ENCODE measurements at regions not wholly inside any gene's neighbourhood (a gene's known extent, or its start where the extent isn't known, plus 50 kb on each side); places are given as distances from the start of the nearest gene placed in this dataset.
A peak's percentile ranks its signal among the peaks of the same experiment; 100 is the strongest.
"Not testable (repeated sequence)": the region's sequence is repeated elsewhere in the genome, so short reads cannot be mapped to it uniquely, and the experiment has no call there.

DNA sequence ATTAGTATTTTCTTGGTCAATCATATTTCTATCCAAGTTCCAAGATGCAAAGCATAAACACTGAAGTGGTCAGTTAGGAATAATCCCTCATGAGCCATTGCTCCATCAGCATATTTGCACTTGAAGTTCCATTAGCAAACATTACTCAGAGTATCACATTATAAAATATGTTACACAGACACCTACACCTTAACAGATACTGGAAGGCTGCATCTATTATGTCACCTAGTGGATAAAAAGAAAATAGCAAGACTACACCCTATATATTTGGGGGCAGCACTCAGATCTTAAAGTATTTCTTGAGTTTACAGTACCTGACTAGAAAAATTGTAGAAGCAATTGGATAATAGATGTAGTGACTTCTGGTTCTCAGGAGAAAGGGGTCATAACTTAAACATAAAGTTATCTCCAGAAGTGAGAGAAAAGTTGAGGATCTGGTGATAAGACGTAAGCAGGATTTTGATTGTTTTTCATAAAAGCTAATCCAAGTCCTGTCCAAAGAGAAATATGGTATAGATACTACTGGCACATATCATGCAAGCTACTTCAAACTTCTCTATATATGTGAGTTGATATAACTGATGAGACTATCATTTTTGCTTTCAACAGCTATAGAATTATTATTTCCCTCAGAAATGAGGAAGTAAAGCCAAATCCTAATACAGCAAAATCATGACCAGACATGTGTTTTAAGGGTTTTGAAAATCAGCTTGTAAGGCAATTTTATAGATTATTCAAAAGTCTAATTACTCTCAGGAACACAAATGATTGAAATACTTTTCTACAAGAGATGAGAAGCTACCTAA, 422.2 kb downstream of the GBE1 start:
- no peak overlapping the region for H3K4me3 ChIP-seq (ENCODE audit: low read depth, low read length)
- DNase-seq (ENCODE audit: low read depth), result peak; percentile 1
- TF ChIP-seq, protein P1, sequence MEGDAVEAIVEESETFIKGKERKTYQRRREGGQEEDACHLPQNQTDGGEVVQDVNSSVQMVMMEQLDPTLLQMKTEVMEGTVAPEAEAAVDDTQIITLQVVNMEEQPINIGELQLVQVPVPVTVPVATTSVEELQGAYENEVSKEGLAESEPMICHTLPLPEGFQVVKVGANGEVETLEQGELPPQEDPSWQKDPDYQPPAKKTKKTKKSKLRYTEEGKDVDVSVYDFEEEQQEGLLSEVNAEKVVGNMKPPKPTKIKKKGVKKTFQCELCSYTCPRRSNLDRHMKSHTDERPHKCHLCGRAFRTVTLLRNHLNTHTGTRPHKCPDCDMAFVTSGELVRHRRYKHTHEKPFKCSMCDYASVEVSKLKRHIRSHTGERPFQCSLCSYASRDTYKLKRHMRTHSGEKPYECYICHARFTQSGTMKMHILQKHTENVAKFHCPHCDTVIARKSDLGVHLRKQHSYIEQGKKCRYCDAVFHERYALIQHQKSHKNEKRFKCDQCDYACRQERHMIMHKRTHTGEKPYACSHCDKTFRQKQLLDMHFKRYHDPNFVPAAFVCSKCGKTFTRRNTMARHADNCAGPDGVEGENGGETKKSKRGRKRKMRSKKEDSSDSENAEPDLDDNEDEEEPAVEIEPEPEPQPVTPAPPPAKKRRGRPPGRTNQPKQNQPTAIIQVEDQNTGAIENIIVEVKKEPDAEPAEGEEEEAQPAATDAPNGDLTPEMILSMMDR (IDR thresholded peaks at IDR 0.05; ENCODE audit: insufficient read depth, low read depth, low read length), result peak; percentile 45

DNA sequence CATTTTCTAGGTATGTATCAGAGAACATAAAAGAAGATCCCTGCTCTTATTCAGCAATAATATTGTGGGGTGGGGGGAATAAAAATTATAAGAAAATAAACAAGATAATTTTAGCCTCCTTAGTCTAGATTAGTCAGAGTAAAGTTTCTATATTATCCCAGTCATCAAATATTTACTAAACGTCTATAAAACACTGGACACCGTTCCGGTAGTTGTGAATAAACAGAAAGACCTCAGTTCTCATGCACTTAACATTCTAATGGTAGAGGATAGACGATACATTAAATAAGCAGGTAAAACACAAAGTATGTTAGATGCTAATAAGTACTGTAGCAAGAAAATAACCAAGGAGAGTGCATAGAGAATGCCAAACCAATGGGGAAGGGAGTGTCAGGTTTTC, 425.0 kb downstream of the GBE1 start:
- H3K4me3 ChIP-seq (ENCODE audit: low read depth, low read length), result no peak overlapping the region
- TF ChIP-seq, protein P1 (IDR thresholded peaks at IDR 0.05; ENCODE audit: insufficient read depth, low read depth, low read length), result no peak
- no peak for DNase-seq (ENCODE audit: low read depth)

DNA sequence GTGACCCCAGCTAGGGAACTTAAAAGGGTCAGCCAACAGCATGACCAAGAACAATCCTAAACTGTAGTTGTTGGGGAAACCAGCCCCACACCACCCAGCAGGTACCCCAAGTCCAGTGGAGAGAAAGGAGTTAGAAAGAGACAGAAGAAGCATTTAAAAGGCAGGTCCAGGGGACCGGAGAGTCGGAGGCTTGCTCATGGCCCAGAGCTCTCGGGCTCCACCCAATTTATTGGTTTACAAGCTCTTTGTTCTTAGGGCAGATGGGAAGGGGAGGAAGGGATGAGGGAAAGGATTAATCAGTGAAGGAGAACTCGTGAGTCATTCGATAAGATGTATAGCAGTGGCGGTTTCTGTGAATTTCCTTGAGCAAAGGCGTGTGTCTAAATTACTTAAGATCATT, 431.6 kb downstream of the GBE1 start:
- not testable (repeated sequence) for H3K4me3 ChIP-seq (ENCODE audit: low read depth, low read length); DNase-seq (ENCODE audit: low read depth)

DNA sequence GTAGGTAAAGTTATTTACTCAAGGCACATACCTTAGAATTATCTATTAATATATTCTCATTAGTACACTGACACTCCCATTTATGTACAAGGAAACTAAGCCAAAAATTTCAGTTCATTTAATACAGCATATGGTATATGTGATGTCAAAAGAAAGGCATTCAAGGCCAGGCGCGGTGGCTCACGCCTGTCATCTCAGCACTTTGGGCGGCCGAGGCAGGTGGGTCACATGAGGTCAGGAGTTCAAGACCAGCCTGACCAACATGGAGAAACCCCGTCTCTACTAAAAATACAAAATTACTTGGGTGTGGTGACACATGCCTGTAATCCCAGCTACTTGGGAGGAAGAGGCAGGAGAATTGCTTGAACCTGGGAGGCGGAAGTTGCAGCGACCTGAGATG, 435.2 kb downstream of the GBE1 start:
- DNase-seq (ENCODE audit: low read depth), result no peak
- H3K4me3 ChIP-seq (ENCODE audit: low read depth, low read length), result no peak overlapping the region
- TF ChIP-seq, protein P1 (IDR thresholded peaks at IDR 0.05; ENCODE audit: insufficient read depth, low read depth, low read length), result no peak

DNA sequence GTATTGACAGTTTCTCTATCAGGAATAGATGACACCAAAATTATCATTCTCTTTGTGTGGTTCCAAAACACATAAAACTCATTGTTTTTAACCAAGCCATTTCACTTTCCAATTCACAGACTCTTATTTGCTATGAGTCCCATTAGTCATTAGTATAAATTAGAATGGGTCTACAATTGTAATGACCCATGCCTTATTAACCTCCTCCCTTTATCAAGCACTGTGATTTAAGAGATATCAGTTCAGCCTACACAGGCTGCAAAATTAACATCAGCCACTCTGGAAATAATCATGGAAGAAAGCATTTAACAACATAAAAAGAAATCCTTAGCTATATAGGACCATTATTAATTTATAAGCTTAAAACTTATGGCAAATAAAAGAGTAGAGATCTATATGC, 440.6 kb downstream of the GBE1 start:
- H3K4me3 ChIP-seq (ENCODE audit: low read depth, low read length), result no peak overlapping the region
- no peak for DNase-seq (ENCODE audit: low read depth)
- TF ChIP-seq, protein P1 (IDR thresholded peaks at IDR 0.05; ENCODE audit: insufficient read depth, low read depth, low read length), result no peak

DNA sequence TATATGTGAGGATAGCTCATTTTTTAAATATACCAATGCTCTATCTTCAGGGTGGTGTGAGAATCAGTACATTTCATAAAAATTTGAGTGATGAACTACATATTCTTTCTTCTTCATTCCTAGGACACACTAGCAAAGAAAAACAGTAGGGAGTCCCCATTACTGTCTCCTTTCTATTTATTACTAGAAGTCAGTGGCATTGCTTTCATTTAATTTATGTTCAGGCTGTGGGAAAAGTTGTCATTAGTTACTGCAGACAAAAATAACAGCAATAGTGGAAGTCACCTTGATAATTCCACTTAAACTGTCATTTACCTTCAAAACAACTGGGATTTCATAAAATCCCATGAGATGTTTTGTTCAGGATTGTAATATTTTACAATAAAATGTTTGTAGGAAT, 446.4 kb downstream of the GBE1 start:
- H3K4me3 ChIP-seq (ENCODE audit: low read depth, low read length), result no peak overlapping the region
- TF ChIP-seq, protein P1 (IDR thresholded peaks at IDR 0.05; ENCODE audit: insufficient read depth, low read depth, low read length), result no peak
- no peak for DNase-seq (ENCODE audit: low read depth)

DNA sequence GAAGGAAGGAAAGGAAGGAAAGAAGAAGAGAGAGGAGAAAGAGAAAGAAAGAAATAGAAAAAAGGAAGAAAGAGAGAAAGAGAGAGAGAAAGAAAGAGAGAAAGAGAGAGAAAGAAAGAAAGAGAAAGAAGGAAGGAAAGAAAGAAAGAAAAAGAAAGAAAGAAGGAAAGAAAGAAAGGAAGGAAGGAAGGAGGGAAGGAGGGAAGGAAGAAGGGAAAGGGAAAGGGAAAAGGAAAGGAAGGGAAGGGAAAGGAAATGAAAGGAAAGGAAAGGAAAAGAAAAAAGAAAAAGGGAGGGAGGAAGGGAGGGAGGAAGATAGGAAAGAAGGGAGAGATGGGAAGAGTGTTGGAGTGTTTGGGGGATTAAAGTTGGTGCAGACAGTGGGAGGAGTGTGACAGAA, 450.1 kb downstream of the GBE1 start:
- no peak for DNase-seq (ENCODE audit: low read depth)
- no peak overlapping the region for H3K4me3 ChIP-seq (ENCODE audit: low read depth, low read length)
- TF ChIP-seq, protein P1 (IDR thresholded peaks at IDR 0.05; ENCODE audit: insufficient read depth, low read depth, low read length), result no peak

Data from fibroblast of villous mesenchyme (primary cell).